ENCODE measurements at regions not wholly inside any gene's neighbourhood (a gene's known extent, or its start where the extent isn't known, plus 50 kb on each side); places are given as distances from the start of the nearest gene placed in this dataset.

DNA sequence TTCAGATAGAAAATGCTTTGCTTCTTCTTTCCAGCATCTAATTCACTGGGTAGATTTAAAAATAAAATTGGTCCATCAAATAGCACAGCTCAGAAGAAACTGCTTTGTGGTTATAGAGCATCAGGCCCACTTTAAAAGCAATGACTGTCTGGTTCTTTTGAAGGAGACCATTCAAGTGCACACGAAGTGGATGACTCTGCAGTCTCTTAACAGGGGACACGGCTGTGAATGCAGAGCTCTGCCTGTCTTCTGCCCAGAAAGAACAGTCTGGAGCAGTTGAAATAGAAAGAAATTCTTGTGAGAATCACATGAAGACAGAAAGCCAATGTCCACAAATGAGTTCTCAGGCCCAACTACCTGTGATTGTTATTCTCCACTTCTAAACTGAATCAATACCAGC lies 138.7 kb upstream of the PLEKHA5 start:
- TF ChIP-seq, protein P1, sequence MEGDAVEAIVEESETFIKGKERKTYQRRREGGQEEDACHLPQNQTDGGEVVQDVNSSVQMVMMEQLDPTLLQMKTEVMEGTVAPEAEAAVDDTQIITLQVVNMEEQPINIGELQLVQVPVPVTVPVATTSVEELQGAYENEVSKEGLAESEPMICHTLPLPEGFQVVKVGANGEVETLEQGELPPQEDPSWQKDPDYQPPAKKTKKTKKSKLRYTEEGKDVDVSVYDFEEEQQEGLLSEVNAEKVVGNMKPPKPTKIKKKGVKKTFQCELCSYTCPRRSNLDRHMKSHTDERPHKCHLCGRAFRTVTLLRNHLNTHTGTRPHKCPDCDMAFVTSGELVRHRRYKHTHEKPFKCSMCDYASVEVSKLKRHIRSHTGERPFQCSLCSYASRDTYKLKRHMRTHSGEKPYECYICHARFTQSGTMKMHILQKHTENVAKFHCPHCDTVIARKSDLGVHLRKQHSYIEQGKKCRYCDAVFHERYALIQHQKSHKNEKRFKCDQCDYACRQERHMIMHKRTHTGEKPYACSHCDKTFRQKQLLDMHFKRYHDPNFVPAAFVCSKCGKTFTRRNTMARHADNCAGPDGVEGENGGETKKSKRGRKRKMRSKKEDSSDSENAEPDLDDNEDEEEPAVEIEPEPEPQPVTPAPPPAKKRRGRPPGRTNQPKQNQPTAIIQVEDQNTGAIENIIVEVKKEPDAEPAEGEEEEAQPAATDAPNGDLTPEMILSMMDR (IDR thresholded peaks at IDR 0.05), result no peak
- TF ChIP-seq POLR2AphosphoS5 (IDR thresholded peaks at IDR 0.05; ENCODE audit: insufficient read depth in 1 of 2, low read depth in 1 of 2), result no peak

Data from vagina (tissue), 2 donors.